ENCODE measurements at regions not wholly inside any gene's neighbourhood (a gene's known extent, or its start where the extent isn't known, plus 50 kb on each side); places are given as distances from the start of the nearest gene placed in this dataset.
"Not testable (repeated sequence)": the region's sequence is repeated elsewhere in the genome, so short reads cannot be mapped to it uniquely, and the experiment has no call there.

DNA sequence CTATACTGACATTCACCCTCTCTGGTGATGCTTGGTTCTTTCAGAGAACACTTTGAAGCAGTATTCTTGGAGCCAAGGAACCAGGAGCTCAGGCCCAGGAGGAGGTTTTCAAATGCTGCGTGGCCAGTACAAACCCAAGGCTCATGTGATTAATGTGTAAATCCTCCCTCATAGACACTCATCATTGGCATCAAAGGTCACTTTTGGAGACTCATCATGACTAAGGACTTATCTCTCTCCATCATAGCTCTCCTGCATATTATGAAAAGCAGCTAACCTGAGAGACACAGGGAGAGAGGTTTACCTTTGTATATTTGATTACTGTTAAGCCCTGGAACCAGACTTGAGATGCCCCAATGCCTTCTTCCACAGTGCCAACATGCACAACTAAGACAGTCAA lies 115.3 kb upstream of the SRD5A2 start:
- TF ChIP-seq, protein P1, sequence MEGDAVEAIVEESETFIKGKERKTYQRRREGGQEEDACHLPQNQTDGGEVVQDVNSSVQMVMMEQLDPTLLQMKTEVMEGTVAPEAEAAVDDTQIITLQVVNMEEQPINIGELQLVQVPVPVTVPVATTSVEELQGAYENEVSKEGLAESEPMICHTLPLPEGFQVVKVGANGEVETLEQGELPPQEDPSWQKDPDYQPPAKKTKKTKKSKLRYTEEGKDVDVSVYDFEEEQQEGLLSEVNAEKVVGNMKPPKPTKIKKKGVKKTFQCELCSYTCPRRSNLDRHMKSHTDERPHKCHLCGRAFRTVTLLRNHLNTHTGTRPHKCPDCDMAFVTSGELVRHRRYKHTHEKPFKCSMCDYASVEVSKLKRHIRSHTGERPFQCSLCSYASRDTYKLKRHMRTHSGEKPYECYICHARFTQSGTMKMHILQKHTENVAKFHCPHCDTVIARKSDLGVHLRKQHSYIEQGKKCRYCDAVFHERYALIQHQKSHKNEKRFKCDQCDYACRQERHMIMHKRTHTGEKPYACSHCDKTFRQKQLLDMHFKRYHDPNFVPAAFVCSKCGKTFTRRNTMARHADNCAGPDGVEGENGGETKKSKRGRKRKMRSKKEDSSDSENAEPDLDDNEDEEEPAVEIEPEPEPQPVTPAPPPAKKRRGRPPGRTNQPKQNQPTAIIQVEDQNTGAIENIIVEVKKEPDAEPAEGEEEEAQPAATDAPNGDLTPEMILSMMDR (IDR thresholded peaks at IDR 0.05; ENCODE audit: low read depth, low read length) = no peak
- Histone ChIP-seq H3K9me3 (ENCODE audit: control insufficient read depth, insufficient read depth, low read length) (peaks cover 24% of the 10 kb centered on the region; the same call in 1 of the 2 replicates), H3K27ac (ENCODE audit: low read depth, low read length) (no peak overlapping the region), H3K4me3 (ENCODE audit: low read depth, low read length) (no peak overlapping the region), H3K27me3 (ENCODE audit: control insufficient read depth, insufficient read depth, low read length) (no peaks in the 10 kb centered on the region)
- POLR2A ChIA-PET = no interaction called here
- no peak for DNase-seq (ENCODE audit: low read depth, low spot score)
- CTCF ChIA-PET = interaction anchor here (0.6 to 1.6 kb wide), 2 partner anchors 8 to 309 kb away, joined by 3 to 4 read pairs; no protein-coding TSS in a partner anchor

DNA sequence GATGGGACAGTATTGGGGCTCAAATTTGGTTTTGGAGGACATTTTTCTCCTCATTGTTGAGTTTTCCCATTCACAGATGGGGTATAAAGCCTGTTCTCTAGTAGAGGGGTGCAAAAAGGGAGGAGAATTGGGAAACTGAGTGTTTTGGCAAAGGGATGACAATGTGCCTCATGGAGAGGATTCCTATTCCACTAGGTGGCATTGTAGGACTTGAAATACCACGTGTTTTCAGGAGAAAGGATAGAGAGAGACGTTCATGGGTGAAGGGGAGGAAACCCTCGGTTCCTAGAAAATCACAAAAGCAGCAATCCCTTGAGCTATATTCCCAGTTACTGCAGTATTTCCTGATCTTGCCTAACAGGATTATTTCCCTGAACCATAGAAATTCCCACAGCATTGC lies 113.7 kb upstream of the SRD5A2 start:
- peaks cover 28% of the 10 kb centered on the region for H3K9me3 ChIP-seq (ENCODE audit: control insufficient read depth, insufficient read depth, low read length)
- TF ChIP-seq, protein P1 (IDR thresholded peaks at IDR 0.05; ENCODE audit: low read depth, low read length) = peak; percentile 7; the same call in 1 of the 2 replicates
- POLR2A ChIA-PET = no interaction called here
- H3K4me3 ChIP-seq (ENCODE audit: low read depth, low read length) = no peak overlapping the region
- CTCF ChIA-PET = no interaction called here
- H3K27ac ChIP-seq (ENCODE audit: low read depth, low read length) = no peak overlapping the region
- no peak for DNase-seq (ENCODE audit: low read depth, low spot score)
- no peaks in the 10 kb centered on the region for H3K27me3 ChIP-seq (ENCODE audit: control insufficient read depth, insufficient read depth, low read length)

DNA sequence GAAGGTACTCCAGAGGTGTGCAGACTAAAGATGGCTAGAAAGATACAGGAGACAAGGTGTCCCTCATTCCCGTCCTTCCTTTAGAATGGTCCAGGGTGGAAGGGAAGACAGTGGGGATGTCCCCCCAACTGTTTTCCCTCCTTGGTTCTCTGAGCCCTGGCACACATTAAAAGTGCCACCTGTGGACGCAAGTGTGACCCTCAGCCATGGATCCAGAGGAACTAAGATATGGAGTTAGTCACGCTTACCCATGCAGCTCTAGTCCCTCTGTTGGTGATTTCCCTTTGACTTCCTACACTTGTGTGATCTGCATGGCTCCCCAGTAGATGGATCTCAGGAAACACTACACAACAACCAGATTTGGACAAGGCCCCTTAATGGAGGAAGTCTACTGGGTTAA lies 113.1 kb upstream of the SRD5A2 start:
- H3K4me3 ChIP-seq (ENCODE audit: low read depth, low read length) = no peak overlapping the region
- peaks cover 28% of the 10 kb centered on the region for H3K9me3 ChIP-seq (ENCODE audit: control insufficient read depth, insufficient read depth, low read length)
- ChIA-PET CTCF (no interaction called here), POLR2A (no interaction called here)
- no peak for DNase-seq (ENCODE audit: low read depth, low spot score)
- no peaks in the 10 kb centered on the region for H3K27me3 ChIP-seq (ENCODE audit: control insufficient read depth, insufficient read depth, low read length)
- H3K27ac ChIP-seq (ENCODE audit: low read depth, low read length) = no peak overlapping the region
- TF ChIP-seq, protein P1 (IDR thresholded peaks at IDR 0.05; ENCODE audit: low read depth, low read length) = no peak

DNA sequence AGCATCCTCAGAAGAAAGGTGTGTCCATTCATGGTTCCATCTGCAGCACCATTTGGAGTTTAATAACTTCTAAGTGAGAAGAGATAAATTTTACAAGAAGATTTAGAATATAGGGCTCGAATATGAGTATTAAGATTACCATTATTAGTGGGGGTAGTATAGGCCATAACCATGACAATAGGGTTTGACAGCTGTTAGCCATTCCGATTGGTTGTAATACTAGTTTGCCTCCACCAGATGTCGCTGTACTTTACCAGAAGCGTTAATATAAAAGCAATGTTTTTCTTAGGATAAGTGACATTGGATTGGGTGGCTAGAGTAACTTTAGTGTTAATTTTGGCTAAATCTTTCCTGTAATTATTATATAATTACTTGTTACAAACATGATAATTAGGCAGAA lies 107.5 kb upstream of the SRD5A2 start:
- no peak for DNase-seq (ENCODE audit: low read depth, low spot score)
- Histone ChIP-seq H3K4me3 (ENCODE audit: low read depth, low read length) (no peak overlapping the region), H3K27ac (ENCODE audit: low read depth, low read length) (no peak overlapping the region), H3K9me3 (ENCODE audit: control insufficient read depth, insufficient read depth, low read length) (peaks cover 17% of the 10 kb centered on the region), H3K27me3 (ENCODE audit: control insufficient read depth, insufficient read depth, low read length) (no peaks in the 10 kb centered on the region)
- ChIA-PET CTCF (interaction anchor here (0.6 to 1.3 kb wide), 3 partner anchors 9 to 60 kb away, joined by 3 to 4 read pairs (median 3); no protein-coding TSS in a partner anchor), POLR2A (no interaction called here)
- TF ChIP-seq, protein P1 (IDR thresholded peaks at IDR 0.05; ENCODE audit: low read depth, low read length) = peak; percentile 53

DNA sequence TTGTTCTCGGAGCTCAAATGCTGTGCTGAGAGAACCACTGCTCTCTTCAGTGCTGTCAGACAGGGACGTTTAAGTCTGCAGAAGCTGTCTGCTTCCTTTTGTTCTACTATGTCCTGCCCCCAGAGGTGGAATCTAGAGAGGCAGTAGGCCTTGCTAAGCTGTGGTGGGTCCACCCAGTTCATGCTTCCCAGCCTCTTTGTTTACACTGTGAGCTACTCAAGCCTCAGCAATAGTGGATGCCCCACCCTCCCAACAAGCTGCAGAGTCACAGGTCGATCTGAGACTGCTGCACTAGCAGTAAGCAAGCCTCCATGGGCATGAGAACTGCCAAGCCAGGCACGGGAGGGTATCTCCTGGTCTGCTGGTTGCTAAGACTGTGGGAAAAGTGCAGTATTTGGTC lies 102.8 kb upstream of the SRD5A2 start:
- H3K27ac ChIP-seq (ENCODE audit: low read depth, low read length); DNase-seq (ENCODE audit: low read depth, low spot score); H3K9me3 ChIP-seq (ENCODE audit: control insufficient read depth, insufficient read depth, low read length); H3K4me3 ChIP-seq (ENCODE audit: low read depth, low read length); H3K27me3 ChIP-seq (ENCODE audit: control insufficient read depth, insufficient read depth, low read length); POLR2A ChIA-PET; CTCF ChIA-PET: not testable (repeated sequence)

DNA sequence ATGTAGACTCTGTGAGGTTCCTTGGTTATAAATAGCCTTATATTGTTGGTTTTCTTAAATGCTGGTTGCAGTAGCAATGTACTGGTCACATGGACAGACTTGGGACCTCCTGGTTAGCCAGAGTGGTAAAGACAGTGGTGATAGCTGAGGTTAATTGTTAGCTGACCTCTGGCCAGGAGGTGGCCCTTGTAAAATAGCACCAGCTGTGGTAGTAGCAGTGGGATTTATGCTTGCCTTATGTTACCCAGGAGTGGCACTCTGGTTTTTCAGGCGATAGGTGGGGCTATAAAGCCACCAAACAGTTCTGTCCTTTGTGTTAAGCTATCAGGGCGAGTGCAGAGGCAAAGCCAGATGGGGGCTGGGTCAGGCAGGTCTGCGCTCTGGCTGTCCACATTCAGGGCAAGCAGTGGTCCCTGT lies 94.8 kb upstream of the SRD5A2 start:
- no peak for DNase-seq (ENCODE audit: low read depth, low spot score)
- POLR2A ChIA-PET = no interaction called here
- TF ChIP-seq, protein P1 (IDR thresholded peaks at IDR 0.05; ENCODE audit: low read depth, low read length) = no peak
- H3K9me3 ChIP-seq (ENCODE audit: control insufficient read depth, insufficient read depth, low read length) = no peaks in the 10 kb centered on the region
- CTCF ChIA-PET = no interaction called here
- no peaks in the 10 kb centered on the region for H3K27me3 ChIP-seq (ENCODE audit: control insufficient read depth, insufficient read depth, low read length)
- H3K27ac ChIP-seq (ENCODE audit: low read depth, low read length) = no peak overlapping the region
- H3K4me3 ChIP-seq (ENCODE audit: low read depth, low read length) = no peak overlapping the region
